IPS-18a (cell line): ENCODE measurements at regions not wholly inside any gene's neighbourhood (a gene's known extent, or its start where the extent isn't known, plus 50 kb on each side); places are given as distances from the start of the nearest gene placed in this dataset.

Experiments used
- H3K27ac ChIP-seq: one replicate; pipeline ENCODE4 v1.5.1; 2013; ENCODE audit warnings: low read length
- H3K27me3 ChIP-seq: one replicate; pipeline ENCODE4 v1.6.1; 2013; ENCODE audit warnings: mild to moderate bottlenecking, low read length; ENCODE audit not compliant: control insufficient read depth, insufficient read depth
- H3K36me3 ChIP-seq: one replicate; pipeline ENCODE4 v1.6.1; 2013; ENCODE audit warnings: low read depth, low read length; ENCODE audit not compliant: control insufficient read depth
- H3K4me1 ChIP-seq: one replicate; pipeline ENCODE4 v1.6.1; 2013; ENCODE audit warnings: low read depth, low read length; ENCODE audit not compliant: control insufficient read depth
- H3K4me3 ChIP-seq: one replicate; pipeline ENCODE4 v1.5.1; 2013; ENCODE audit warnings: low read length
- H3K9ac ChIP-seq: one replicate; pipeline ENCODE4 v1.6.1; 2013; ENCODE audit warnings: mild to moderate bottlenecking, low read length, moderate library complexity
- H3K9me3 ChIP-seq: one replicate; pipeline ENCODE4 v1.6.1; 2013; ENCODE audit warnings: low read depth, low read length; ENCODE audit not compliant: control insufficient read depth

GRCh38 chr9:110077925-110078324, 130.0 kb downstream of the C9orf152 start:
- no peak overlapping the region for H3K4me3 ChIP-seq
- no peaks in the 10 kb centered on the region for H3K9me3 ChIP-seq
- H3K27me3 ChIP-seq = no peaks in the 10 kb centered on the region
- H3K27ac ChIP-seq = no peak overlapping the region
- peaks cover 11% of the 10 kb centered on the region for H3K4me1 ChIP-seq
- no peak overlapping the region for H3K9ac ChIP-seq
- no peaks in the 10 kb centered on the region for H3K36me3 ChIP-seq

GRCh38 chr9:110078604-110079003, 129.4 kb downstream of the C9orf152 start:
- H3K27ac ChIP-seq = no peak overlapping the region
- no peaks in the 10 kb centered on the region for H3K27me3 ChIP-seq
- no peaks in the 10 kb centered on the region for H3K36me3 ChIP-seq
- no peak overlapping the region for H3K9ac ChIP-seq
- H3K4me1 ChIP-seq = peaks cover 11% of the 10 kb centered on the region
- no peaks in the 10 kb centered on the region for H3K9me3 ChIP-seq
- no peak overlapping the region for H3K4me3 ChIP-seq

GRCh38 chr9:110081395-110081794, 126.6 kb downstream of the C9orf152 start:
- peaks cover 11% of the 10 kb centered on the region for H3K4me1 ChIP-seq
- H3K27ac ChIP-seq = no peak overlapping the region
- no peaks in the 10 kb centered on the region for H3K36me3 ChIP-seq
- no peaks in the 10 kb centered on the region for H3K27me3 ChIP-seq
- H3K9ac ChIP-seq = no peak overlapping the region
- no peak overlapping the region for H3K4me3 ChIP-seq
- no peaks in the 10 kb centered on the region for H3K9me3 ChIP-seq

- Histone ChIP-seq H3K4me1 (peaks cover 11% of the 10 kb centered on the region), H3K36me3 (no peaks in the 10 kb centered on the region), H3K27ac (no peak overlapping the region), H3K4me3 (no peak overlapping the region), H3K9ac (no peak overlapping the region), H3K27me3 (no peaks in the 10 kb centered on the region), H3K9me3 (no peaks in the 10 kb centered on the region)
Observed at GRCh38 chr9:110083866-110084265, 124.1 kb downstream of the C9orf152 start.

GRCh38 chr9:110086537-110086936, 121.4 kb downstream of the C9orf152 start:
- Histone ChIP-seq H3K27ac (no peak overlapping the region), H3K27me3 (no peaks in the 10 kb centered on the region), H3K4me1 (peaks cover 8% of the 10 kb centered on the region), H3K9me3 (no peaks in the 10 kb centered on the region), H3K9ac (no peak overlapping the region), H3K4me3 (no peak overlapping the region), H3K36me3 (no peaks in the 10 kb centered on the region)

- H3K27ac ChIP-seq = no peak overlapping the region
- peaks cover 4% of the 10 kb centered on the region for H3K4me1 ChIP-seq
- H3K4me3 ChIP-seq = no peak overlapping the region
- H3K27me3 ChIP-seq = no peaks in the 10 kb centered on the region
- H3K36me3 ChIP-seq = no peaks in the 10 kb centered on the region
- no peaks in the 10 kb centered on the region for H3K9me3 ChIP-seq
- H3K9ac ChIP-seq = no peak overlapping the region
Observed at GRCh38 chr9:110087605-110088004, 120.4 kb downstream of the C9orf152 start.

- Histone ChIP-seq H3K4me3 (no peak overlapping the region), H3K4me1 (peaks cover 4% of the 10 kb centered on the region), H3K27me3 (no peaks in the 10 kb centered on the region), H3K9ac (no peak overlapping the region), H3K36me3 (no peaks in the 10 kb centered on the region), H3K27ac (no peak overlapping the region), H3K9me3 (no peaks in the 10 kb centered on the region)
Observed at GRCh38 chr9:110088099-110088498, 119.9 kb downstream of the C9orf152 start.

- no peaks in the 10 kb centered on the region for H3K27me3 ChIP-seq
- no peaks in the 10 kb centered on the region for H3K9me3 ChIP-seq
- peaks cover 4% of the 10 kb centered on the region for H3K4me1 ChIP-seq
- no peak overlapping the region for H3K4me3 ChIP-seq
- no peak overlapping the region for H3K9ac ChIP-seq
- no peaks in the 10 kb centered on the region for H3K36me3 ChIP-seq
- no peak overlapping the region for H3K27ac ChIP-seq
Observed at GRCh38 chr9:110089681-110090370, 118.1 kb downstream of the C9orf152 start.

GRCh38 chr9:110092792-110093191, 115.2 kb downstream of the C9orf152 start:
- Histone ChIP-seq H3K4me3 (no peak overlapping the region), H3K36me3 (no peaks in the 10 kb centered on the region), H3K4me1 (peaks cover 11% of the 10 kb centered on the region), H3K9ac (no peak overlapping the region), H3K9me3 (no peaks in the 10 kb centered on the region), H3K27ac (no peak overlapping the region), H3K27me3 (no peaks in the 10 kb centered on the region)

- Histone ChIP-seq H3K4me3 (no peak overlapping the region), H3K36me3 (no peaks in the 10 kb centered on the region), H3K27me3 (no peaks in the 10 kb centered on the region), H3K27ac (no peak overlapping the region), H3K4me1 (peaks cover 11% of the 10 kb centered on the region), H3K9me3 (no peaks in the 10 kb centered on the region), H3K9ac (no peak overlapping the region)
Observed at GRCh38 chr9:110093417-110093816, 114.5 kb downstream of the C9orf152 start.

GRCh38 chr9:110093871-110094270, 114.1 kb downstream of the C9orf152 start:
- Histone ChIP-seq H3K9ac (no peak overlapping the region), H3K4me1 (peaks cover 12% of the 10 kb centered on the region), H3K9me3 (no peaks in the 10 kb centered on the region), H3K36me3 (no peaks in the 10 kb centered on the region), H3K4me3 (no peak overlapping the region), H3K27ac (no peak overlapping the region), H3K27me3 (no peaks in the 10 kb centered on the region)

- Histone ChIP-seq H3K27ac (no peak overlapping the region), H3K4me1 (peaks cover 17% of the 10 kb centered on the region)
Observed at GRCh38 chr9:110095161-110095595, 112.8 kb downstream of the C9orf152 start.

More at GRCh38 chr9:110095161-110095595, 112.8 kb downstream of the C9orf152 start:
- Histone ChIP-seq H3K27me3 (no peaks in the 10 kb centered on the region), H3K36me3 (no peaks in the 10 kb centered on the region), H3K9me3 (no peaks in the 10 kb centered on the region), H3K9ac (no peak overlapping the region), H3K4me3 (no peak overlapping the region)
